Neural progenitor cell (in vitro differentiated cells): ENCODE measurements at regions not wholly inside any gene's neighbourhood (a gene's known extent, or its start where the extent isn't known, plus 50 kb on each side); places are given as distances from the start of the nearest gene placed in this dataset.

Experiments
- CTCF ChIP-seq: fragments of 200-600 bp; sonication (generic); IDR thresholded peaks from 2 replicates; pipeline ENCODE4 v1.5.1; 2017; ENCODE audit warnings: antibody characterized with exemption, mild to moderate bottlenecking
- EZH2 ChIP-seq: fragments of 200-600 bp; sonication (generic); IDR thresholded peaks from 2 replicates; pipeline ENCODE4 v1.6.1; 2017; ENCODE audit warnings: antibody characterized with exemption, mild to moderate bottlenecking, moderate library complexity

GRCh38 chr2:48174503-48174902, 140.0 kb upstream of the FOXN2 start:
- no peak for TF ChIP-seq EZH2
- TF ChIP-seq CTCF: no peak
